ENCODE measurements at regions not wholly inside any gene's neighbourhood (a gene's known extent, or its start where the extent isn't known, plus 50 kb on each side); places are given as distances from the start of the nearest gene placed in this dataset.

GRCh38 chr1:244327533-244327932 is 124.2 kb downstream of the ADSS2 start:
- POLR2A ChIA-PET = interaction anchor here (0.5 kb wide), 1 partner anchor 24 kb away, joined by 3 read pairs; no protein-coding TSS in a partner anchor

GRCh38 chr1:244328476-244328875 is 123.2 kb downstream of the ADSS2 start:
- RAD21 ChIA-PET (ENCODE audit: unreplicated experiment) = no interaction called here
- no peaks in the 10 kb centered on the region for H3K36me3 ChIP-seq (ENCODE audit: control insufficient read depth in 2 of 2, insufficient read depth in 2 of 2, low read length in 1 of 2)
- in situ Hi-C loops (cut with MboI) = no loop called here
- TF ChIP-seq HDAC6 (IDR thresholded peaks at IDR 0.05; ENCODE audit: unreplicated experiment) = no peak
- no peak for TF ChIP-seq ZBTB11 (CRISPR knock-in tag; IDR thresholded peaks at IDR 0.05)
- TF ChIP-seq IKZF2 (IDR thresholded peaks at IDR 0.05) = no peak
- TF ChIP-seq MYC (IDR thresholded peaks at IDR 0.05; ENCODE audit: insufficient read depth, insufficient read length, insufficient replicate concordance, low read length, severe bottlenecking) = no peak
- TF ChIP-seq NFIC (IDR thresholded peaks at IDR 0.05; ENCODE audit: low read depth, low read length) = no peak
- no peak for TF ChIP-seq ZBTB40 (IDR thresholded peaks at IDR 0.05; ENCODE audit: borderline replicate concordance)
- TF ChIP-seq CBFB (IDR thresholded peaks at IDR 0.05; ENCODE audit: low read depth) = no peak
- no peak for TF ChIP-seq SUPT20H (IDR thresholded peaks at IDR 0.05; ENCODE audit: borderline replicate concordance, control insufficient read depth, low read depth, low read length)

More at GRCh38 chr1:244327533-244327932, 124.2 kb downstream of the ADSS2 start:
- Histone ChIP-seq H3K27ac (ENCODE audit: control insufficient read depth, insufficient read depth) (no peak overlapping the region), H2AFZ (ENCODE audit: control insufficient read depth, low read depth, low read length) (no peak overlapping the region), H3K4me1 (ENCODE audit: control insufficient read depth, insufficient read depth, low read length) (peaks cover 3% of the 10 kb centered on the region; the same call in 1 of the 2 replicates), H3K4me3 (no peak overlapping the region), H3K79me2 (ENCODE audit: control insufficient read depth, insufficient read depth, low read length) (peaks cover 8% of the 10 kb centered on the region), H3K36me3 (ENCODE audit: control insufficient read depth in 2 of 2, insufficient read depth in 2 of 2, low read length in 1 of 2) (no peaks in the 10 kb centered on the region), H4K20me1 (ENCODE audit: control insufficient read depth, insufficient read depth) (no peaks in the 10 kb centered on the region), H3K9me3 (replicated peaks; ENCODE audit: control insufficient read depth, insufficient read depth, low read length) (no peaks in the 10 kb centered on the region; the same call in 2 of the 3 replicates), H3K9ac (ENCODE audit: control insufficient read depth, insufficient read depth, low read length) (no peak overlapping the region), H3K27me3 (replicated peaks in 1 of 2; ENCODE audit: control insufficient read depth in 2 of 2, insufficient read depth in 2 of 2, low read length in 1 of 2) (no peaks in the 10 kb centered on the region), H3K4me2 (ENCODE audit: control insufficient read depth, insufficient read depth) (no peak overlapping the region)
- SMC1A ChIA-PET (ENCODE audit: uncharacterized antibody, unreplicated experiment) = no interaction called here
- in situ Hi-C loops (cut with MboI) (no loop called here), intact Hi-C loops (cut with micrococcal nuclease; ENCODE audit: unreplicated experiment) (loop anchor here (10.0 kb wide), 1 partner anchor 507 kb away; the partner anchor contains the start of gene COX20)
- ATAC-seq (no peak), FAIRE-seq (peak; percentile 38), DNase-seq (ENCODE audit: low read depth, low spot score) (no peak)
- TF ChIP-seq SIX5 (IDR thresholded peaks at IDR 0.05; ENCODE audit: low read depth, low read length, severe bottlenecking) = no peak
- CTCF ChIA-PET = no interaction called here
- BruUV-seq (replicated peaks) = no TSS peak
- RAD21 ChIA-PET (ENCODE audit: unreplicated experiment) = no interaction called here

More at GRCh38 chr1:244328476-244328875, 123.2 kb downstream of the ADSS2 start:
- Histone ChIP-seq H4K20me1 (ENCODE audit: control insufficient read depth, insufficient read depth) (no peaks in the 10 kb centered on the region), H3K4me3 (no peak overlapping the region), H3K27ac (ENCODE audit: control insufficient read depth, insufficient read depth) (no peak overlapping the region), H3K9ac (ENCODE audit: control insufficient read depth, insufficient read depth, low read length) (no peak overlapping the region), H3K4me2 (ENCODE audit: control insufficient read depth, insufficient read depth) (no peak overlapping the region), H3K79me2 (ENCODE audit: control insufficient read depth, insufficient read depth, low read length) (peaks cover 5% of the 10 kb centered on the region), H3K9me3 (replicated peaks; ENCODE audit: control insufficient read depth, insufficient read depth, low read length) (no peaks in the 10 kb centered on the region; the same call in 2 of the 3 replicates), H3K27me3 (replicated peaks in 1 of 2; ENCODE audit: control insufficient read depth in 2 of 2, insufficient read depth in 2 of 2, low read length in 1 of 2) (no peaks in the 10 kb centered on the region), H2AFZ (ENCODE audit: control insufficient read depth, low read depth, low read length) (no peak overlapping the region), H3K4me1 (ENCODE audit: control insufficient read depth, insufficient read depth, low read length) (peaks cover 3% of the 10 kb centered on the region; the same call in 1 of the 2 replicates)
- POLR2A ChIA-PET = no interaction called here
- FAIRE-seq (no peak), ATAC-seq (no peak), DNase-seq (ENCODE audit: low read depth, low spot score) (no peak)
- BruUV-seq (replicated peaks) = no TSS peak
- SMC1A ChIA-PET (ENCODE audit: uncharacterized antibody, unreplicated experiment) = no interaction called here
- intact Hi-C loops (cut with micrococcal nuclease; ENCODE audit: unreplicated experiment) = loop anchor here (10.0 kb wide), 1 partner anchor 506 kb away; the partner anchor contains the start of gene COX20
- CTCF ChIA-PET = interaction anchor here (0.7 kb wide), 1 partner anchor 1713 kb away, joined by 3 read pairs; no protein-coding TSS in a partner anchor
